Neural progenitor cell (in vitro differentiated cells): ENCODE measurements at regions not wholly inside any gene's neighbourhood (a gene's known extent, or its start where the extent isn't known, plus 50 kb on each side); places are given as distances from the start of the nearest gene placed in this dataset.
"Not testable (repeated sequence)": the region's sequence is repeated elsewhere in the genome, so short reads cannot be mapped to it uniquely, and the experiment has no call there.

Experiments used
- DNase-seq: peaks from one replicate; pipeline ENCODE4 v3.0.0-alpha.2; 2016; ENCODE audit warnings: low spot score
- H2AFZ ChIP-seq: fragments of 200-600 bp; sonication (generic); replicated peaks from 2 replicates; pipeline ENCODE4 v1.6.1; 2016; ENCODE audit warnings: antibody characterized with exemption
- H3F3A ChIP-seq: fragments of 200-600 bp; sonication (generic); 2 replicates; pipeline ENCODE4 v1.6.1; 2016; ENCODE audit warnings: antibody characterized with exemption, low read depth
- H3K27ac ChIP-seq: fragments of 200-600 bp; sonication (generic); 2 replicates; pipeline ENCODE4 v1.5.1; 2016; ENCODE audit warnings: mild to moderate bottlenecking
- H3K27me3 ChIP-seq: fragments of 200-600 bp; sonication (generic); 2 replicates; pipeline ENCODE4 v1.6.1; 2016; ENCODE audit warnings: mild to moderate bottlenecking, moderate library complexity
- H3K36me3 ChIP-seq: fragments of 200-600 bp; sonication (generic); 2 replicates; pipeline ENCODE4 v1.5.1; 2016
- H3K4me1 ChIP-seq: fragments of 200-600 bp; sonication (generic); 2 replicates; pipeline ENCODE4 v1.6.1; 2016; ENCODE audit warnings: mixed run types
- H3K4me2 ChIP-seq: fragments of 200-600 bp; sonication (generic); 2 replicates; pipeline ENCODE4 v1.6.1; 2016
- H3K4me3 ChIP-seq: fragments of 200-600 bp; sonication (generic); 2 replicates; pipeline ENCODE4 v1.5.1; 2016
- H3K79me2 ChIP-seq: fragments of 200-600 bp; sonication (generic); 2 replicates; pipeline ENCODE4 v1.6.1; 2016; ENCODE audit warnings: low read depth
- H3K9ac ChIP-seq: fragments of 200-600 bp; sonication (generic); 2 replicates; pipeline ENCODE4 v1.6.1; 2016
- H3K9me3 ChIP-seq: fragments of 200-600 bp; sonication (generic); 2 replicates; pipeline ENCODE4 v1.5.1; 2016; ENCODE audit warnings: low read depth
- H4K20me1 ChIP-seq: fragments of 200-600 bp; sonication (generic); 2 replicates; pipeline ENCODE4 v1.6.1; 2016; ENCODE audit warnings: low read depth
- H3K27ac Mint-ChIP-seq: 3 replicates; pipeline ENCODE4 v1.8.0; 2021; ENCODE audit warnings: mixed read lengths
- H3K27me3 Mint-ChIP-seq: 2 replicates; pipeline ENCODE4 v1.8.0; 2022; ENCODE audit warnings: low read depth, mild to moderate bottlenecking, inconsistent platforms, moderate library complexity, mixed read lengths; ENCODE audit not compliant: insufficient read depth
- H3K36me3 Mint-ChIP-seq: 3 replicates; pipeline ENCODE4 v1.8.0; 2021; ENCODE audit warnings: mixed read lengths
- H3K4me1 Mint-ChIP-seq: 3 replicates; pipeline ENCODE4 v1.8.0; 2021; ENCODE audit warnings: mixed read lengths
- H3K4me3 Mint-ChIP-seq: 3 replicates; pipeline ENCODE4 v1.8.0; 2021; ENCODE audit warnings: mild to moderate bottlenecking, moderate library complexity, mixed read lengths
- H3K9me3 Mint-ChIP-seq: 3 replicates; pipeline ENCODE4 v1.8.0; 2020; ENCODE audit warnings: mixed read lengths
- EZH2 ChIP-seq: fragments of 200-600 bp; sonication (generic); IDR thresholded peaks from 2 replicates; pipeline ENCODE4 v1.6.1; 2017; ENCODE audit warnings: antibody characterized with exemption, mild to moderate bottlenecking, moderate library complexity
- EZH2phosphoT487 ChIP-seq: fragments of 200-600 bp; sonication (generic); IDR thresholded peaks from 2 replicates; pipeline ENCODE4 v1.6.1; 2017; ENCODE audit warnings: antibody characterized with exemption
- TF ChIP-seq, protein P1 (sequence below): fragments of 200-600 bp; sonication (generic); IDR thresholded peaks from 2 replicates; pipeline ENCODE4 v1.5.1; 2017; ENCODE audit warnings: antibody characterized with exemption, mild to moderate bottlenecking

- no peak overlapping the region for H3K4me3 Mint-ChIP-seq
- no peak overlapping the region for H2AFZ ChIP-seq
- no peaks in the 10 kb centered on the region for H3K9me3 ChIP-seq
- no peak overlapping the region for H3K4me2 ChIP-seq
- H3K36me3 ChIP-seq: no peaks in the 10 kb centered on the region
- no peak for DNase-seq
- no peaks in the 10 kb centered on the region for H3K4me1 ChIP-seq
- no peaks in the 10 kb centered on the region for H3K9me3 Mint-ChIP-seq
- no peaks in the 10 kb centered on the region for H3K36me3 Mint-ChIP-seq
- H3K79me2 ChIP-seq: no peaks in the 10 kb centered on the region
- H3K27me3 Mint-ChIP-seq: peaks cover 12% of the 10 kb centered on the region
- peaks cover 2% of the 10 kb centered on the region for H3K4me1 Mint-ChIP-seq
- no peak overlapping the region for H3K27ac Mint-ChIP-seq
- H3K27ac ChIP-seq: no peak overlapping the region
- no peak for TF ChIP-seq EZH2phosphoT487
- TF ChIP-seq EZH2: no peak
- TF ChIP-seq, protein P1, sequence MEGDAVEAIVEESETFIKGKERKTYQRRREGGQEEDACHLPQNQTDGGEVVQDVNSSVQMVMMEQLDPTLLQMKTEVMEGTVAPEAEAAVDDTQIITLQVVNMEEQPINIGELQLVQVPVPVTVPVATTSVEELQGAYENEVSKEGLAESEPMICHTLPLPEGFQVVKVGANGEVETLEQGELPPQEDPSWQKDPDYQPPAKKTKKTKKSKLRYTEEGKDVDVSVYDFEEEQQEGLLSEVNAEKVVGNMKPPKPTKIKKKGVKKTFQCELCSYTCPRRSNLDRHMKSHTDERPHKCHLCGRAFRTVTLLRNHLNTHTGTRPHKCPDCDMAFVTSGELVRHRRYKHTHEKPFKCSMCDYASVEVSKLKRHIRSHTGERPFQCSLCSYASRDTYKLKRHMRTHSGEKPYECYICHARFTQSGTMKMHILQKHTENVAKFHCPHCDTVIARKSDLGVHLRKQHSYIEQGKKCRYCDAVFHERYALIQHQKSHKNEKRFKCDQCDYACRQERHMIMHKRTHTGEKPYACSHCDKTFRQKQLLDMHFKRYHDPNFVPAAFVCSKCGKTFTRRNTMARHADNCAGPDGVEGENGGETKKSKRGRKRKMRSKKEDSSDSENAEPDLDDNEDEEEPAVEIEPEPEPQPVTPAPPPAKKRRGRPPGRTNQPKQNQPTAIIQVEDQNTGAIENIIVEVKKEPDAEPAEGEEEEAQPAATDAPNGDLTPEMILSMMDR: no peak
- H4K20me1 ChIP-seq: no peaks in the 10 kb centered on the region
- no peak overlapping the region for H3K4me3 ChIP-seq
- H3K27me3 ChIP-seq: peaks cover 53% of the 10 kb centered on the region
- H3K9ac ChIP-seq: no peak overlapping the region
- no peaks in the 10 kb centered on the region for H3F3A ChIP-seq
Measured at GRCh38 chr6:37758234-37758633, 60.6 kb upstream of the MDGA1 start.

GRCh38 chr6:37757381-37757780 lies 59.7 kb upstream of the MDGA1 start:
- Mint-ChIP-seq H3K4me1 (no peaks in the 10 kb centered on the region), H3K36me3 (no peaks in the 10 kb centered on the region), H3K27me3 (peaks cover 14% of the 10 kb centered on the region), H3K4me3 (no peak overlapping the region), H3K27ac (no peak overlapping the region), H3K9me3 (no peaks in the 10 kb centered on the region)
- Histone ChIP-seq H3K4me3 (no peak overlapping the region), H4K20me1 (no peaks in the 10 kb centered on the region), H3K9ac (no peak overlapping the region), H3K27me3 (peaks cover 46% of the 10 kb centered on the region), H3K9me3 (no peaks in the 10 kb centered on the region), H3K4me2 (no peak overlapping the region), H3K4me1 (no peaks in the 10 kb centered on the region), H3K36me3 (no peaks in the 10 kb centered on the region), H3F3A (no peaks in the 10 kb centered on the region), H3K79me2 (no peaks in the 10 kb centered on the region), H3K27ac (no peak overlapping the region), H2AFZ (no peak overlapping the region)
- DNase-seq: no peak
- TF ChIP-seq, protein P1: no peak
- TF ChIP-seq EZH2phosphoT487: no peak
- TF ChIP-seq EZH2: no peak

DNA sequence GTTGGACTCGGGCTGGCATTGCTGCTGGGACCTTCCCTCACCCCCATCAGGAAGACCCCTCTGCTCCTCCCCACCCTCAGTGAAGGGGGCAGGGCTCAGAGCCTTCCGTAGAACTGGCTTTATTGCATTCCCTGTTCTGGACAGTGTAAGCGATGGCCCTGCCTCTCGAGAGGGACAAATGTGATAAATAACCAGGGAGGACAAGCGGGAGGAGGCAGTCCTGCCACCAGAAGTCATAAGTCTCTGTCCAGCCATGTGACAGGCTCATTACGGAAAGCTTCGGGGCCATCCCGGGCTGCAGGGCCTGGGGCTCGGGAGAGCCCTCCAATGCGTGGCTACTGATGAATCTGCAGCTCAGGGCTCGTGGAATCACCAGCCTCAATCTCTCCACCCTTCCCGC lies 58.5 kb upstream of the MDGA1 start:
- no peak overlapping the region for H3K27ac Mint-ChIP-seq
- Histone ChIP-seq H3K4me2 (no peak overlapping the region), H3K4me3 (no peak overlapping the region), H4K20me1 (no peaks in the 10 kb centered on the region), H2AFZ (no peak overlapping the region), H3K79me2 (no peaks in the 10 kb centered on the region), H3K36me3 (no peaks in the 10 kb centered on the region), H3K27me3 (peaks cover 33% of the 10 kb centered on the region), H3F3A (peaks cover 4% of the 10 kb centered on the region), H3K4me1 (no peaks in the 10 kb centered on the region), H3K9me3 (no peaks in the 10 kb centered on the region), H3K9ac (no peak overlapping the region), H3K27ac (no peak overlapping the region)
- H3K27me3 Mint-ChIP-seq: peaks cover 14% of the 10 kb centered on the region
- no peaks in the 10 kb centered on the region for H3K9me3 Mint-ChIP-seq
- DNase-seq: no peak
- no peaks in the 10 kb centered on the region for H3K4me1 Mint-ChIP-seq
- no peaks in the 10 kb centered on the region for H3K36me3 Mint-ChIP-seq
- H3K4me3 Mint-ChIP-seq: no peak overlapping the region
- TF ChIP-seq EZH2phosphoT487: no peak
- no peak for TF ChIP-seq EZH2
- TF ChIP-seq, protein P1: no peak

DNA sequence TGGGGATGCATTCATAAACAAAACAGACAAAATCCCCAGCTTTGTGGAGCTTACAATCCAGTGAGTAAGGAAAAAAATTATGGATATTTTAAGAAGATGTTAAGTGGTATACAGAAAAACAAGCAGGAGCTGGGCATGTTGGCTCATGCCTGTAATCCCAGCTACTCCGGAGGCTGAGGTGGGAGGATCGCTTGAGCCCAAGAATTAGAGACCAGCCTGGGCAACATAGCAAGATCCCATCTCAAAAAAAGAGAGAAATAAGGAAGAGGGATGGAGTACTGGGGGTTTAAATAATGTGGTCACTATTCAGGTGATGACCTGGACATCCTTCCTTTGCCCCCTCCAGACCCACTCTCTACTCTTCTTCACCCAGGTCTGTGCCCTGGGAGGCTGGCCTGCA lies 55.0 kb upstream of the MDGA1 start:
- DNase-seq: no peak
- peaks cover 12% of the 10 kb centered on the region for H3K4me1 Mint-ChIP-seq
- peaks cover 9% of the 10 kb centered on the region for H3K27me3 ChIP-seq
- no peaks in the 10 kb centered on the region for H4K20me1 ChIP-seq
- H3K4me3 Mint-ChIP-seq: no peak overlapping the region
- H3K4me1 ChIP-seq: peaks cover 11% of the 10 kb centered on the region
- no peak overlapping the region for H3K4me2 ChIP-seq
- no peak overlapping the region for H3K27ac Mint-ChIP-seq
- no peak overlapping the region for H3K4me3 ChIP-seq
- no peaks in the 10 kb centered on the region for H3K79me2 ChIP-seq
- peaks cover 23% of the 10 kb centered on the region for H3F3A ChIP-seq
- no peaks in the 10 kb centered on the region for H3K36me3 ChIP-seq
- TF ChIP-seq, protein P1: no peak
- TF ChIP-seq EZH2 (no peak), EZH2phosphoT487 (no peak)
- H2AFZ ChIP-seq: no peak overlapping the region
- no peaks in the 10 kb centered on the region for H3K9me3 ChIP-seq
- H3K9ac ChIP-seq: no peak overlapping the region
- peaks cover 12% of the 10 kb centered on the region for H3K27me3 Mint-ChIP-seq
- H3K9me3 Mint-ChIP-seq: no peaks in the 10 kb centered on the region
- no peak overlapping the region for H3K27ac ChIP-seq
- no peaks in the 10 kb centered on the region for H3K36me3 Mint-ChIP-seq

DNA sequence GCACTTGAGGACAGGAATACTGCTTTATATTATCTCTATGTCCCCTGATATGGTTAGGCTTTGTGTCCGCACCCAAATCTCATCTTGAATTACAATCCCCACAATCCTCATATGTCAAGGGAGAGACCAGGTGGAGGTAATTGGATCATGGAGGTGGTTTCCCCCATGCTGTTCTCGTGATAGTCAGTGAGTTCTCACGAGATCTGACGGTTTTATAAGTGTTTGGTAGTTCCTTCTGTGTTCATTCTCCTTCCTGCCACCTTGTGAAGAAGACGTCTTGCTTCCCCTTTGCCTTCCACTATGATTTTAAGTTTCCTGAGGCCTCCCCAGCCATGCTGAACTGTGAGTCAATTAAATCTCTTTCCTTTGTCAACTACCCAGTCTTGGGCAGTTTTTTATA lies 51.7 kb upstream of the MDGA1 start:
- not testable (repeated sequence) for H3K9ac ChIP-seq, H3K79me2 ChIP-seq, H2AFZ ChIP-seq, H3K9me3 Mint-ChIP-seq, H4K20me1 ChIP-seq, H3K4me2 ChIP-seq, H3K36me3 ChIP-seq, H3K27ac Mint-ChIP-seq, H3K27me3 ChIP-seq, H3K4me3 ChIP-seq, H3K4me3 Mint-ChIP-seq, H3K9me3 ChIP-seq, DNase-seq, H3K36me3 Mint-ChIP-seq
- peaks cover 13% of the 10 kb centered on the region for H3K27me3 Mint-ChIP-seq
- H3K4me1 Mint-ChIP-seq: peaks cover 12% of the 10 kb centered on the region
- H3K4me1 ChIP-seq: peaks cover 11% of the 10 kb centered on the region
- peaks cover 23% of the 10 kb centered on the region for H3F3A ChIP-seq
- peak overlapping the region; percentile 5 for H3K27ac ChIP-seq
